ENCODE measurements at regions not wholly inside any gene's neighbourhood (a gene's known extent, or its start where the extent isn't known, plus 50 kb on each side); places are given as distances from the start of the nearest gene placed in this dataset.

DNA sequence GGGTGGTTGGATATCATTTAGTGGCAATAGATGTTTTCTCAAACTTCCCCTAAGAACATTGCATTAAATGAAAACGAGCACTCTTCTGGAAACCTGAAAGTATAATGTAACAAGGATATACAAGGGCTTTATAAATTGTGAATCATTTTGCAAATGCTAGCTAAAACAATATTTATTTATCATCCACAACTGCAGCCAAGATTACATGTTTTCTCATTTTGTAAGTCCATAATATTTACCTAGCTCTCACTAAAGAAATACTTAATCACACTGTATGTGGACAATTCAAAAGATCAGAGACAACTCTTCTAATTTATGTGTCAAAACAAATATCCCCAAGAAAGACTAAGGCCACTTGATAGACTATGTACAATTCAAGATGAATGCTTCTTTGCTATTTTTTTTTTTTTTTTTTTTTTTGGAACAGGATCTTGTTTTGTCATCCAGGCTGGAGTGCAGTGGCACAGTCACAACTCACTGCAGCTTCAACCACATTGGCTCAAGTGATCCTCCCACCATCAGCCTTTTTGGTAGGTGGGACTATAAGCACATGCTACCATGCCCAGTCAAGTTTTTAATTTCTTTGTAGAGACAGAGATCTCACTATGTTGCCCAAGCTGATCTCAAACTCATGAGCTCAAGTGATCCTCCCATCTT is 427.7 kb upstream of the THBS1 start:
- 72 to 77% (median 75%) methylated on average over 1 of the region's 1 CpG for WGBS, 3 donors
- Histone ChIP-seq H3K9me3 (ENCODE audit: control insufficient read depth in 2 of 2, insufficient read depth in 1 of 2, low read depth in 1 of 2, low read length in 1 of 2) (no peaks in the 10 kb centered on the region), H3K36me3 (ENCODE audit: control insufficient read depth in 3 of 3, insufficient read depth in 2 of 3, low read depth in 1 of 3, low read length in 3 of 3) (no peaks in the 10 kb centered on the region), H3K4me3 (ENCODE audit: low read depth in 1 of 3, low read length in 3 of 3) (no peak overlapping the region), H3K27ac (ENCODE audit: low read depth in 1 of 3, low read length in 2 of 3) (peak overlapping the region in 1 of 3 donors; percentile 63), H3K4me1 (ENCODE audit: control insufficient read depth in 3 of 3, insufficient read depth in 2 of 3, low read depth in 1 of 3, low read length in 2 of 3) (peaks cover 0 to 4% (median 3%) of the 10 kb centered on the region in 3 donors), H3K27me3 (ENCODE audit: control insufficient read depth in 3 of 3, insufficient read depth in 3 of 3, low read length in 3 of 3) (no peaks in the 10 kb centered on the region)
- no peak for DNase-seq
- no peak for FAIRE-seq

DNA sequence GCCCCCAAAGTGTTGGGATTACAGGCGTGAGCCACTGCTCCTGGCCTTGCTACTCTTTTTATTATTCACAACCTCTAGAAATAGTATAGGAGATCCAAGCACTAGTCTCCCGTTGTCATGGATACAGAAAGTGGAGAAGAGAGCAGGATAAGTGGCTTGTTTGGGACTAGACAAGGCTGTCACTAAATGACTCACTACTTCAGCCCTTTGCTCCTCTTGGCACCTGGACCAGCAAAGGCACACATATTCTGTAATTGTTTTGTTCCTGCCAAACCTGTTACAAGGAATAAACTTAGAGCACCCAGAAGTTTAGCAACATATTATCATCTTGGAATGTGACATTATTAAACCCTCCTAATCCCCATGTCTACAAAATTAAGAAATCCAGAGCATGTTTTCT is 427.2 kb upstream of the THBS1 start:
- Histone ChIP-seq H3K27me3 (ENCODE audit: control insufficient read depth in 3 of 3, insufficient read depth in 3 of 3, low read length in 3 of 3) (no peaks in the 10 kb centered on the region), H3K4me3 (ENCODE audit: low read depth in 1 of 3, low read length in 3 of 3) (no peak overlapping the region), H3K4me1 (ENCODE audit: control insufficient read depth in 3 of 3, insufficient read depth in 2 of 3, low read depth in 1 of 3, low read length in 2 of 3) (peaks cover 0 to 4% (median 3%) of the 10 kb centered on the region in 3 donors), H3K36me3 (ENCODE audit: control insufficient read depth in 3 of 3, insufficient read depth in 2 of 3, low read depth in 1 of 3, low read length in 3 of 3) (no peaks in the 10 kb centered on the region), H3K9me3 (ENCODE audit: control insufficient read depth in 2 of 2, insufficient read depth in 1 of 2, low read depth in 1 of 2, low read length in 1 of 2) (no peaks in the 10 kb centered on the region), H3K27ac (ENCODE audit: low read depth in 1 of 3, low read length in 2 of 3) (peak overlapping the region in 2 of 3 donors; percentile 63 to 72)
- DNase-seq (peak; percentile 31 to 67), FAIRE-seq (no peak)
- WGBS, 3 donors: 44 to 69% (median 58%) methylated on average over 2 of the region's 2 CpGs

DNA sequence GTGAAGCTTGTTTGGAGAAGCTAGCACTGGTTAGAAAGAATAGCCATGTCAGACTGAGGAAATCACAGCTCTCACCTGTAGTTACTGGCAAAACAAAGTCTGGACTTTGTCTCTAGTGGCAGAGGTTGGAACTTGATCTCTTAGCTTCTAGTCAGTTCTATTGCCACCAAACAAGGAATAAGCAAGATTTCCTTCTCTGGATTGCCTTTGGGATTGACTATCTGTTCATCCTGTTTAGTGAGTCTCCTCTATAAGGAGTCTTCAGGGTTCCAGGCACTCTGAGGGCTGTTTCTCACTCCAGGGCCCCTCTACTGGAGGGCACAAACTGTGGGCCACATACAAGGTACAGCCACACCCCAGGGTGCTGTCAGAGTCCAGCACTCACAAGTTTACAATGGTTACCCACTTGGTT is 426.6 kb upstream of the THBS1 start:
- H3K36me3 ChIP-seq (ENCODE audit: control insufficient read depth in 3 of 3, insufficient read depth in 2 of 3, low read depth in 1 of 3, low read length in 3 of 3): no peaks in the 10 kb centered on the region
- H3K27ac ChIP-seq (ENCODE audit: low read depth in 1 of 3, low read length in 2 of 3): peak overlapping the region; percentile 22 to 72 (median 63)
- no peaks in the 10 kb centered on the region for H3K27me3 ChIP-seq (ENCODE audit: control insufficient read depth in 3 of 3, insufficient read depth in 3 of 3, low read length in 3 of 3)
- H3K4me1 ChIP-seq (ENCODE audit: control insufficient read depth in 3 of 3, insufficient read depth in 2 of 3, low read depth in 1 of 3, low read length in 2 of 3): peaks cover 0 to 4% (median 3%) of the 10 kb centered on the region in 3 donors
- no peaks in the 10 kb centered on the region for H3K9me3 ChIP-seq (ENCODE audit: control insufficient read depth in 2 of 2, insufficient read depth in 1 of 2, low read depth in 1 of 2, low read length in 1 of 2)
- DNase-seq (peak; percentile 76 to 82), FAIRE-seq (no peak)
- no peak overlapping the region for H3K4me3 ChIP-seq (ENCODE audit: low read depth in 1 of 3, low read length in 3 of 3)

DNA sequence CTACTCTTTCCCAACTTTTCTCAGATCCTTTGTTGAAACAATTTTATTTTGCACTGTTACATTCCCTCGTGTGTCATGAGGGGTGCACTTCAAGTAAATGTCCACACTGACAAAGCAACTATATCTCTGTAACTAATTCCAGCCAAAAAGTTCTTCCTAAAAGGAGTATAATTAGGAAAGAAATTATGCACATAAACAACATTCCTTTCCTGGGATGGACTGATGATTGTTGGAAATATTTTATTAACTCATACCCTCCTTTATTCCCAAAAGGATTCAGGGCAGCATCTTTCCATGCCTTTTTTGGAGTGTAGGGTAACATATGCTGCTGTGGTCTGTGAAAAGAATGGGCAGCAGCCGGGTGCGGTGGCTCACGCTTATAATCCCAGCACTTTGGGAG is 426.1 kb upstream of the THBS1 start:
- H3K4me1 ChIP-seq (ENCODE audit: control insufficient read depth in 3 of 3, insufficient read depth in 2 of 3, low read depth in 1 of 3, low read length in 2 of 3): peaks cover 0 to 4% (median 3%) of the 10 kb centered on the region in 3 donors
- H3K27ac ChIP-seq (ENCODE audit: low read depth in 1 of 3, low read length in 2 of 3): peak overlapping the region in 2 of 3 donors; percentile 63 to 72
- DNase-seq (no peak), FAIRE-seq (no peak)
- 83 to 86% (median 84%) methylated on average over 4 of the region's 4 CpGs for WGBS, 3 donors
- H3K4me3 ChIP-seq (ENCODE audit: low read depth in 1 of 3, low read length in 3 of 3): no peak overlapping the region
- no peaks in the 10 kb centered on the region for H3K27me3 ChIP-seq (ENCODE audit: control insufficient read depth in 3 of 3, insufficient read depth in 3 of 3, low read length in 3 of 3)
- no peaks in the 10 kb centered on the region for H3K9me3 ChIP-seq (ENCODE audit: control insufficient read depth in 2 of 2, insufficient read depth in 1 of 2, low read depth in 1 of 2, low read length in 1 of 2)
- H3K36me3 ChIP-seq (ENCODE audit: control insufficient read depth in 3 of 3, insufficient read depth in 2 of 3, low read depth in 1 of 3, low read length in 3 of 3): no peaks in the 10 kb centered on the region

DNA sequence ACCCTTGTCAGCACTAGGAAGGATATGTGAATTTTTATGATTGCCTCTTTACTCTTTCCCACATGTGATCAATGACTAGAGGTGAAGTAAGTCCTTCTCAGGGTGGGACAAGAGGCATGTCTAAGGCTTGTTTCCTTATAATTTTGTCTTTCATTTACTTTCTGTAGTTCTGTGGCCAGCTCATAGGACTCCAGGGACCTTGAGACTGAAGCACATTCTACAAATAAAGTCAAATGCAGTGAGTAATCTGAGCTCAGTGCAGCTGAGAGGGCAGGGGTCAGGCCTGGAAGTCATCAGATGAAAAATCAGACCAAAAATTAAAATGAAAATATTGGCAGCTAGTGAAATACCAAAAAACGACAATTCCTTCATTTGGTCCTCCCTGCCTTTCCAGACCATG is 424.7 kb upstream of the THBS1 start:
- no peaks in the 10 kb centered on the region for H3K36me3 ChIP-seq (ENCODE audit: control insufficient read depth in 3 of 3, insufficient read depth in 2 of 3, low read depth in 1 of 3, low read length in 3 of 3)
- H3K9me3 ChIP-seq (ENCODE audit: control insufficient read depth in 2 of 2, insufficient read depth in 1 of 2, low read depth in 1 of 2, low read length in 1 of 2): no peaks in the 10 kb centered on the region
- peaks cover 0 to 4% (median 3%) of the 10 kb centered on the region in 3 donors for H3K4me1 ChIP-seq (ENCODE audit: control insufficient read depth in 3 of 3, insufficient read depth in 2 of 3, low read depth in 1 of 3, low read length in 2 of 3)
- H3K27ac ChIP-seq (ENCODE audit: low read depth in 1 of 3, low read length in 2 of 3): no peak overlapping the region
- no peak for FAIRE-seq
- no peak overlapping the region for H3K4me3 ChIP-seq (ENCODE audit: low read depth in 1 of 3, low read length in 3 of 3)
- no peak for DNase-seq
- no peaks in the 10 kb centered on the region for H3K27me3 ChIP-seq (ENCODE audit: control insufficient read depth in 3 of 3, insufficient read depth in 3 of 3, low read length in 3 of 3)
- WGBS, 3 donors: 58 to 90% (median 65%) methylated on average over 1 of the region's 1 CpG

DNA sequence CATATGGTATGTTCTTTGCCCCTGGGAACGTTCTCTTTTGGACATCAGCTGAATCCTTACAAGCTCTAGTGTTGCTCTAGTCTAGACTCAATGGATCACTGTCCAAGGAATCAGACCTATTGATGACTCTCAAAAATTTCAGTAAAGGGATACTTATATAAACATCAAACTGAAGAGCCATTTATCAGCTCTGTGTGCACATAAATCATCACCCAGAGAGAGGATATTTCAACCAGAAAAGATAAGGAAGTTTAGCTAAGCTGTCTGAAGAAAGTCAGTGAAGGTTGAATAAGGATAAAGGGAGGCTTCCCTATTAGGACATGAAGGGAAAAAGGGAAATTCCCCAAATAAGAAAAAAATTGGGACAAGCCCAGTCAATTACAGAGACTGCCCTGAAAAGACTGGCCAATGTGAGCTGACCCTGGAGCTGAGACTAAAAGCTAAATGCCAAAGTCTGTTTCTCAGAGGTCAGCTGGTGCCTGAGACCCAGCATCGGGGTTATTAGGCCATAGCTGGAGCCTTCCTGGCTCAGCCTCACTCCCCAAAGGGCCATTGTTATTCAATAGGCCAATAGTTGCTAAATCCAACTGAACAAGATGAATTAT is 424.1 kb upstream of the THBS1 start:
- no peaks in the 10 kb centered on the region for H3K36me3 ChIP-seq (ENCODE audit: control insufficient read depth in 3 of 3, insufficient read depth in 2 of 3, low read depth in 1 of 3, low read length in 3 of 3)
- H3K4me1 ChIP-seq (ENCODE audit: control insufficient read depth in 3 of 3, insufficient read depth in 2 of 3, low read depth in 1 of 3, low read length in 2 of 3): peaks cover 0 to 4% (median 3%) of the 10 kb centered on the region in 3 donors
- H3K27me3 ChIP-seq (ENCODE audit: control insufficient read depth in 3 of 3, insufficient read depth in 3 of 3, low read length in 3 of 3): no peaks in the 10 kb centered on the region
- WGBS, 3 donors: 73 to 84% (median 76%) methylated on average over 2 of the region's 2 CpGs
- H3K9me3 ChIP-seq (ENCODE audit: control insufficient read depth in 2 of 2, insufficient read depth in 1 of 2, low read depth in 1 of 2, low read length in 1 of 2): no peaks in the 10 kb centered on the region
- FAIRE-seq (no peak), DNase-seq (no peak)
- no peak overlapping the region for H3K27ac ChIP-seq (ENCODE audit: low read depth in 1 of 3, low read length in 2 of 3)
- H3K4me3 ChIP-seq (ENCODE audit: low read depth in 1 of 3, low read length in 3 of 3): no peak overlapping the region

DNA sequence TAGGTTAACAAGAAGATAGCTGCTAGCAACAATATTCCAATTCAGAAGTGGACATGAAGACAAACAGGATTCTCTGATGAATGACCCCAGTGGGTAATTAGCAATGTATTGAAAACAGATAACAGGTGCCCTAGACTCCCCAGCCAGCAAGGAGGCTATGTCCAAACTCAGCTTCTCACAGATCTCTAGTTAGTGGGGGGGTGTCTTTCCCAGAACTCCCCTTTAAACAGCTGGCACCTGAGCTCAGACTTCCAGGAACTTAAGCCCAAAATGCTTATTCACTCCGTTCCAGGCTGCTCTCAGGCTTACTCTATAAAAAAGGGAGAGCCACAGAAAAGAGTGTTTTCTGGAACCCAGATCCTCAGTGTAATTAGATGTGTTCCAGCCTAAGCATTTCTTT is 423.0 kb upstream of the THBS1 start:
- FAIRE-seq (no peak), DNase-seq (no peak)
- H3K4me3 ChIP-seq (ENCODE audit: low read depth in 1 of 3, low read length in 3 of 3): no peak overlapping the region
- no peaks in the 10 kb centered on the region for H3K27me3 ChIP-seq (ENCODE audit: control insufficient read depth in 3 of 3, insufficient read depth in 3 of 3, low read length in 3 of 3)
- no peak overlapping the region for H3K27ac ChIP-seq (ENCODE audit: low read depth in 1 of 3, low read length in 2 of 3)
- H3K9me3 ChIP-seq (ENCODE audit: control insufficient read depth in 2 of 2, insufficient read depth in 1 of 2, low read depth in 1 of 2, low read length in 1 of 2): no peaks in the 10 kb centered on the region
- WGBS, 3 donors: 58 to 100% (median 64%) methylated on average over 1 of the region's 1 CpG
- peaks cover 0 to 4% (median 3%) of the 10 kb centered on the region in 3 donors for H3K4me1 ChIP-seq (ENCODE audit: control insufficient read depth in 3 of 3, insufficient read depth in 2 of 3, low read depth in 1 of 3, low read length in 2 of 3)
- H3K36me3 ChIP-seq (ENCODE audit: control insufficient read depth in 3 of 3, insufficient read depth in 2 of 3, low read depth in 1 of 3, low read length in 3 of 3): no peaks in the 10 kb centered on the region

DNA sequence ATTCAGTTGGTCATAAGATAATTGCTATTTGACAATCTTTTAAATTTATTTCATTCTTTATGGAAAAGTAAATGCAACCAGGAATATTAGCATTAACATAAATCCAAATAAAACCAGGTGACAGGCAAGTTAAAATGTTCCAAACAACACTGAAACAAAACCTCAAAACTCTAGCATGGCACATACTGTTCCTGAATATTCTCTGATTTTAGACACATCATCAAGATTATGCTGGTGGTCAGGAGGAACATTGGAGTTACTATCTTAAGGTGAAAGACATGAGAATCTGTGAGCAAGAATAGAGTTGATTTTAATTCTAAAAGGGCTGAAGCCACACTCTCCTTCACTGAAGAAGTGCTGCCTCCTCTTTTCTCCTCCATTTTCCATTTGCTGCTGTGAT is 421.0 kb upstream of the THBS1 start:
- Histone ChIP-seq H3K27me3 (ENCODE audit: control insufficient read depth in 3 of 3, insufficient read depth in 3 of 3, low read length in 3 of 3) (no peaks in the 10 kb centered on the region), H3K9me3 (ENCODE audit: control insufficient read depth in 2 of 2, insufficient read depth in 1 of 2, low read depth in 1 of 2, low read length in 1 of 2) (no peaks in the 10 kb centered on the region), H3K36me3 (ENCODE audit: control insufficient read depth in 3 of 3, insufficient read depth in 2 of 3, low read depth in 1 of 3, low read length in 3 of 3) (no peaks in the 10 kb centered on the region), H3K4me3 (ENCODE audit: low read depth in 1 of 3, low read length in 3 of 3) (no peak overlapping the region), H3K27ac (ENCODE audit: low read depth in 1 of 3, low read length in 2 of 3) (no peak overlapping the region), H3K4me1 (ENCODE audit: control insufficient read depth in 3 of 3, insufficient read depth in 2 of 3, low read depth in 1 of 3, low read length in 2 of 3) (no peaks in the 10 kb centered on the region)
- no peak for FAIRE-seq
- no peak for DNase-seq

DNA sequence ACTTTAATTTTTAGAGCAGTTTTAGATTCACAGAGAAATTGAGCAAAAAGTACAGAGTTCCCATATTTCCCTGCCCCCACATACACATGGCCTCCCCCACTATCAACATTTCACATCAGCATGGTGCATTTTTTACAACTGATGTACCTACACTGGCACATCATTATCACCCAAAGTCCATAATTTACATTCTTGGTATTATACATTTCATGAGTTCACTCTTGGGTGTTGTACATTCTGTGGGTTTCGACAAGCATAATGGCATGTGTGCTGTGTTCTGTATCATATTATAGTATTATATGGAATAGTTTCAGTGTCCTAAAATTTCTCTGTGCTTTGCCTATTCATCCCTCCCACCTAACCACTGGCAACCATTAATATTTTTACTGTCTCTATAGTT is 419.8 kb upstream of the THBS1 start:
- FAIRE-seq: no peak
- Histone ChIP-seq H3K27ac (ENCODE audit: low read depth in 1 of 3, low read length in 2 of 3) (no peak overlapping the region), H3K9me3 (ENCODE audit: control insufficient read depth in 2 of 2, insufficient read depth in 1 of 2, low read depth in 1 of 2, low read length in 1 of 2) (no peaks in the 10 kb centered on the region), H3K4me3 (ENCODE audit: low read depth in 1 of 3, low read length in 3 of 3) (no peak overlapping the region), H3K36me3 (ENCODE audit: control insufficient read depth in 3 of 3, insufficient read depth in 2 of 3, low read depth in 1 of 3, low read length in 3 of 3) (no peaks in the 10 kb centered on the region), H3K4me1 (ENCODE audit: control insufficient read depth in 3 of 3, insufficient read depth in 2 of 3, low read depth in 1 of 3, low read length in 2 of 3) (no peaks in the 10 kb centered on the region), H3K27me3 (ENCODE audit: control insufficient read depth in 3 of 3, insufficient read depth in 3 of 3, low read length in 3 of 3) (no peaks in the 10 kb centered on the region)
- 96 to 100% (median 97%) methylated on average over 1 of the region's 1 CpG for WGBS, 3 donors
- DNase-seq: no peak

All from small intestine (tissue), 7 donors.